Kidney (tissue), 13 donors: ENCODE measurements at regions not wholly inside any gene's neighbourhood (a gene's known extent, or its start where the extent isn't known, plus 50 kb on each side); places are given as distances from the start of the nearest gene placed in this dataset.
A peak's percentile ranks its signal among the peaks of the same experiment; 100 is the strongest.

Source experiments
- DNase-seq, 5 donors: peaks; one replicate each; pipeline ENCODE4 v3.0.0-alpha.2; 2013 to 2020
- FAIRE-seq: peaks from 2 replicates; lab custom pipeline; 2012; peaks lifted over from hg19 to GRCh38; lab: Jason Lieb, UNC
- H3K27ac ChIP-seq, 2 donors: one replicate each; pipeline ENCODE4 v1.7.0; 2013; ENCODE audit warnings: low read depth in 2 of 2, low read length in 2 of 2, inconsistent platforms in 1 of 2
- H3K27me3 ChIP-seq: one replicate; pipeline ENCODE4 v1.7.1; 2013; ENCODE audit warnings: low read length, inconsistent platforms; ENCODE audit not compliant: control insufficient read depth, insufficient read depth
- H3K36me3 ChIP-seq, 3 donors: one replicate each; pipeline versions ENCODE4 v1.7.0 to v1.7.1; 2013; ENCODE audit warnings: low read length in 3 of 3, control low read depth in 1 of 3, inconsistent platforms in 1 of 3; ENCODE audit not compliant: insufficient read depth in 3 of 3, control insufficient read depth in 2 of 3
- H3K4me1 ChIP-seq, 3 donors: one replicate each; pipeline versions ENCODE4 v1.7.0 to v1.7.1; 2013; ENCODE audit warnings: low read length in 3 of 3, inconsistent platforms in 1 of 3, low read depth in 1 of 3; ENCODE audit not compliant: control insufficient read depth in 2 of 3, insufficient read depth in 2 of 3
- H3K4me3 ChIP-seq, 3 donors: one replicate each; pipeline versions ENCODE4 v1.7.0 to v1.8.1; 2013; ENCODE audit warnings: low read length in 3 of 3, control low read depth in 1 of 3, inconsistent platforms in 1 of 3
- H3K9ac ChIP-seq, 3 donors: one replicate each; pipeline versions ENCODE4 v1.7.0 to v1.7.1; 2013; ENCODE audit warnings: low read length in 3 of 3, control low read depth in 1 of 3, inconsistent platforms in 1 of 3
- H3K9me3 ChIP-seq, 3 donors: one replicate each; pipeline versions ENCODE4 v1.7.0 to v1.7.1; 2013; ENCODE audit warnings: low read length in 3 of 3, control low read depth in 1 of 3, inconsistent platforms in 1 of 3; ENCODE audit not compliant: control insufficient read depth in 2 of 3, insufficient read depth in 1 of 3
- CTCF ChIP-seq: IDR thresholded peaks from 3 replicates; pipeline ENCODE4 v1.5.1; 2012; ENCODE audit warnings: mild to moderate bottlenecking, moderate library complexity, borderline replicate concordance; ENCODE audit not compliant: insufficient read depth; ENCODE audit errors: extremely low read depth
- intact Hi-C: fragments of 100-400 bp; cut with DNase I; formaldehyde crosslinking; loops from one replicate; pipeline ENCODE4 v1.11.1; 2022
- donor health status: control.
- donor health status: control.
- donor health status: control.
- donor health status: control.
- donor health status: control.
- donor health status: DM: yes; HTN: yes; CAD: no.
- donor health status: Normal renal cell carcinoma (clear cell type).

DNA sequence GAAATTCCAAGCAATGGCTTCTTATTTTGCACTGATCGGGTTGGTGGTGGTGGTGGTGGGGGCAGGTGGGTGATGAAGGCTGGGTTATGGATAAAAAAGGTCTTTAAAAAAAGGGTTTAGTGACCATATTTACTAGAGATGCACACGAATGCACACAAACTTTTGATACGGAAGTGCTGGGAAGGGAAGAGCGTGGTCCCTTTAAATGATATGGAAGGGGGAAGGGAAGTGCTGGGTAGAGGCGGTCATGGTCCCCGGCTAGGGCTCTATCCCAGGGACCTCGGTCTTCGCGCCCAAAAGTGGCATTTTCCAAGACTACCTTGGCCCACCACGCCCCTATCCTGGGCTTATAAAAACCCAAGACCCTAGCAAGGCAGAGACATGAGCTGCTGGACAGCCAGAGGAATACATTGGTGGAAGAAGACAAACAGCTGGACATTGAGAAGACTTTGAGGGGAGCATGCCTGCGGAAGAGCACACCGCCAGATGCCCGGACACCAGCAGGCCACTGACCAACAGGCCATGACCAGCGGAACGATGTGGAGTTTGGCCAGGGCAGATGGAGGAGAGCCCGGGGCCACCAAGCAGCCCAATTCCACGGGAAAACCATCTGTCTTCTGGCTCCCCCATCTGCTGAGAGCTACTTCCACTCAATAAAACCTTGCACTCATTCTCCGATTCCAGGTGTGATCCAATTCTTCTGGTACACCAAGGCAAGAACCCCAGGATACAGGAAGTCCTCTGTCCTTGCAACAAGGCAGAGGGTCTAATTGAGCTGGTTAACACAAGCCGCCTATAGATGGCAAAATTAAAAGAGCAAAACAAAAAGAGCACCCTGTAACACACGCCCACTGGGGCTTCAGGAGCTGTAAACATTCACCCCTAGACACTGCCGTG lies 1720.2 kb downstream of the MRPL39 start:
- Histone ChIP-seq H3K9me3 (no peaks in the 10 kb centered on the region), H3K36me3 (no peaks in the 10 kb centered on the region), H3K9ac (no peak overlapping the region), H3K4me1 (no peaks in the 10 kb centered on the region), H3K4me3 (no peak overlapping the region), H3K27ac (no peak overlapping the region), H3K27me3 (no peaks in the 10 kb centered on the region)
- TF ChIP-seq CTCF: no peak
- no peak for FAIRE-seq
- intact Hi-C loops: no loop called here
- DNase-seq: no peak

GRCh38 chr21:23881783-23882182 lies 1725.5 kb downstream of the MRPL39 start:
- Histone ChIP-seq H3K9me3 (no peaks in the 10 kb centered on the region), H3K9ac (no peak overlapping the region), H3K4me3 (no peak overlapping the region), H3K27ac (no peak overlapping the region), H3K36me3 (no peaks in the 10 kb centered on the region), H3K27me3 (no peaks in the 10 kb centered on the region), H3K4me1 (no peaks in the 10 kb centered on the region)
- intact Hi-C loops: no loop called here
- DNase-seq (no peak), FAIRE-seq (peak; percentile 74)
- TF ChIP-seq CTCF: no peak

DNA sequence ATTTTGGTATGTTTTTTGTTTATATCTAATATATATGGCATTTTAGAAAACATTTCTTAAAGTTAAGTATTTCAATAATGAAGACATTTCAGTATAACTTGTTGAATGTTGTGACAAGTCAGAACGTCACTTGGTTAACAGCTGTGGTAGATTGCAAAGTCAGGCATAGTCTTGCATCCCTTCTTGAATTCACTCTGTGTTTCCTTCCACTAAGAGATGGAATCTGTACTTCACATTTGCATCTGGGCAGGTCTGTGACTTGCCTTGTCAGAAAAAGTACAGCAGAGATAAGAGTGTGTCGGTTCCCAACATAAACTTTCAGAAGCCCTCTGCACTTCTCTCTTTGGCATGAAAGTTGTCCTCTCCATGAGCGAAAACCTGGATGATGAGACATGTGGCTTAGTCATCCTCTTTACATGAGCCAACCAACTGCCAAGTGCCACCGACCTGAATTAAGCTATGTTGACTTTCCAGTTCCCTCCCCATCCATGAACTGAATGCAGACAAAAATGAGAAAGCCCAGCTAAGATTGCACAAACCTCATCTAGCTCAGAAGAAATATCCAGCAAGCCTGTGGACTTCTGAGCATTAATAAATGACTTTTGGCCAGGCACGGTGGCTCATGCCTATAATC lies 1730.2 kb downstream of the MRPL39 start:
- no peak for TF ChIP-seq CTCF
- Histone ChIP-seq H3K9me3 (no peaks in the 10 kb centered on the region), H3K4me3 (no peak overlapping the region), H3K4me1 (no peaks in the 10 kb centered on the region), H3K9ac (no peak overlapping the region), H3K27ac (no peak overlapping the region), H3K27me3 (no peaks in the 10 kb centered on the region), H3K36me3 (no peaks in the 10 kb centered on the region)
- FAIRE-seq (no peak), DNase-seq (no peak)
- intact Hi-C loops: no loop called here
